ENCODE measurements at regions not wholly inside any gene's neighbourhood (a gene's known extent, or its start where the extent isn't known, plus 50 kb on each side); places are given as distances from the start of the nearest gene placed in this dataset.

DNA sequence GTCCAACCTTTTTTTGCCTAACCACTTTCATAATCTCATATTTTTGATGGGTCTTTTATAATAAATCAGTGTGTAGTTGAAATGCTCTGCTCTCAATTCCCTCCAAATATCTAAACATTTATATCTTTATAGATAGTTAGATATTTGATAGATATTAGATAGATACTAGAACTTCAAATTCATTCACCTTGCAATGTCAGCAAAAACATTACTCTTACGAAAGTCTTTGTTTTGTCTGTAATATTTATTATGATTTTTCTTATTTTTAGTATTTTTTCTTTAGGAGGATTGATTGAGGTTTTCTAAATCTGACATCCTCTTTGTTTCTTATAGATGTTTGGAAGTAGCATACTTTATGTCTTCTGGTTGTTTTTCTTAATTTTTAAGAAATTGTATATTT, 2563.6 kb downstream of the PCDH7 start:
- no peak for TF ChIP-seq CTCF (conservative IDR thresholded peaks at IDR 0.05; ENCODE audit: low read depth, low read length)
- DNase-seq (ENCODE audit: low read depth) = no peak

GRCh38 chr4:33296876-33297455, 2576.8 kb downstream of the PCDH7 start:
- no peak for TF ChIP-seq CTCF (conservative IDR thresholded peaks at IDR 0.05; ENCODE audit: low read depth, low read length)
- peak; percentile 21 for DNase-seq (ENCODE audit: low read depth)
- no peak overlapping the region for H3K4me3 ChIP-seq (ENCODE audit: low read length)

More for the DNA sequence above, 2563.6 kb downstream of the PCDH7 start:
- H3K4me3 ChIP-seq (ENCODE audit: low read length) = no peak overlapping the region

GRCh38 chr4:33302321-33302720, 2582.2 kb downstream of the PCDH7 start:
- DNase-seq (ENCODE audit: low read depth) = peak; percentile 97
- H3K4me3 ChIP-seq (ENCODE audit: low read length) = no peak overlapping the region
- TF ChIP-seq CTCF (conservative IDR thresholded peaks at IDR 0.05; ENCODE audit: low read depth, low read length) = no peak

DNA sequence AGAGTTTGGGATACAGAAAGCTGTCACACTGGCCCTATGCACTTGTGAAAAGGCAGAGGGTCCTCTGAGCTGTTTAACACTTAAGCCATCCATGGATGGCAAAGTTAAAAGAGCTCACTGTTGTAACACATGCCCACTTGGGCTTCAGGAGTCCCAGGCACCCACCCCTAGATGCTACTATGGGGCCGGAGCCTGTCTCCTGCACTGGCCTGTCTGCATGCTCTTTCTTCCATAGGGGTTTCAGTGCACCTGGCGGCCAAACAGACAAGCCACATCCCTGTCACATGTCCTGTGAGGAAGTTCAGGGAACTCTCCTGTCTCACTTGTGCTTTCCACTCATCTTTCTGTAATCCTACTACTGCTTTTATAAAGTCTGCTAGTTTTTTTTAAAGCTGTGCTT, 2586.0 kb downstream of the PCDH7 start:
- no peak for TF ChIP-seq CTCF (conservative IDR thresholded peaks at IDR 0.05; ENCODE audit: low read depth, low read length)
- no peak for DNase-seq (ENCODE audit: low read depth)
- H3K4me3 ChIP-seq (ENCODE audit: low read length) = no peak overlapping the region

DNA sequence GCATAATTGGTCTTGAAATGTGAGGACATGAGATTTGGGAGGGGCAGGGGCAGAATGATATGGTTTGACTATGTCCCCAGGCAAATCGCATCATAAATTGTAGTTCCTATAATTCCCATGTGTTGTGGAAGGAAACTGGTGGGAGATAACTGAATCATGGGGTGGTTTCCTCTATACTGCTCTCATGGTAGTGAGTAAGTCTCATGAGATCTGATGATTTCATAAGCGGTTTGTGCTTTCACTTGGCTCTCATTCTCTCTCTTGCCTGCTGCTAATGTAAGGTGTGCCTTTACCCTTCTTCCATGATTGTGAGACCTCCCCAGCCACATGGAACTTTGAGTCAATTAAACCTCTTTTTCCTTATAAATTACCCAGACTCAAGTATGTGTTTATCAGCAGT, 2595.9 kb downstream of the PCDH7 start:
- no peak overlapping the region for H3K4me3 ChIP-seq (ENCODE audit: low read length)
- no peak for DNase-seq (ENCODE audit: low read depth)
- no peak for TF ChIP-seq CTCF (conservative IDR thresholded peaks at IDR 0.05; ENCODE audit: low read depth, low read length)

DNA sequence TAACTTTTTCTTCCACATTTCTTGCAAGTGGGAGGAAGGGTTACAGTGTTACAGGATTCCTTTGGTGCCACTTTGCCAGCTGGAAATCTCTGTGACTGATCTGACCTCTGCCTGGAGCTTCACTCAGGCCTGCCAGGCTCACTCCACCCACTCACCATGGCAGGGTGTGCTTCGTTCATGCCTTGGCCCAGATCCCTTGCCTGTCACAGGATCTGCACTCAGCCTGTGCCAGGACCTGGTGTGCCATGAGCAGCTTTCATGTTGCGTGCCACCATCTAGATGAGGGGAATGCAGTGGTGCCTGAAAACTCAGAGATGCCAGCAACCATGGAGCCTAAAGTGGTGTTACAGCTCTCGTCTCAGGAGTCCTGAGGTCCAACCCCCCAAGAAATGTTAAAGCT, 2596.4 kb downstream of the PCDH7 start:
- H3K4me3 ChIP-seq (ENCODE audit: low read length) = no peak overlapping the region
- no peak for TF ChIP-seq CTCF (conservative IDR thresholded peaks at IDR 0.05; ENCODE audit: low read depth, low read length)
- DNase-seq (ENCODE audit: low read depth) = no peak

DNA sequence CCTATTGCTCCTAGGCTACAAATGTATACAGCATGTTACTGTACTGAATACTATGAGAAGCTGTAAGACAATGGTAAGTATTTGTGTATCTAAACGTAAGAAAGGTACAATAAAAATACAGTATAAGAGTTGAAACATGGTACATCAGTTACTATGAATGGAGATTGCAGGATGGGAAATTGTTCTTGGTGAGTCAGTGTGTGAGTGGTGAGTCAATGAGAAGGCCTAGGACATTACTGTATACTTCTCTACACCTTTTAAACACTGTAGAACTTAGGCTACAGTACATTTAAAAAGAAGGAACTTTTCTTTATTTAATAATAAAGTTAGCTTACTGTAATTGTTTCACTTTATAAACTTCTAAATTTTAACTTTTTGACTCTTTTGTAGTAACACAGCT, 2603.2 kb downstream of the PCDH7 start:
- no peak for DNase-seq (ENCODE audit: low read depth)
- no peak for TF ChIP-seq CTCF (conservative IDR thresholded peaks at IDR 0.05; ENCODE audit: low read depth, low read length)
- H3K4me3 ChIP-seq (ENCODE audit: low read length) = no peak overlapping the region

Data from retinal pigment epithelial cell (primary cell).